ENCODE measurements at regions not wholly inside any gene's neighbourhood (a gene's known extent, or its start where the extent isn't known, plus 50 kb on each side); places are given as distances from the start of the nearest gene placed in this dataset.

GRCh38 chr20:39596554-39596953 is 634.4 kb downstream of the DHX35 start:
- Mint-ChIP-seq H3K9me3 (no peaks in the 10 kb centered on the region), H3K27me3 (ENCODE audit: low read depth) (peaks cover 2% of the 10 kb centered on the region; the same call in 1 of the 2 replicates), H3K27ac (no peak overlapping the region), H3K4me1 (no peaks in the 10 kb centered on the region), H3K4me3 (no peak overlapping the region), H3K36me3 (no peaks in the 10 kb centered on the region)
- ATAC-seq (no peak), DNase-seq (ENCODE audit: low spot score) (no peak)
- CTCF ChIA-PET, result no interaction called here
- TF ChIP-seq AFF4 (CRISPR knock-in tag; IDR thresholded peaks at IDR 0.05; ENCODE audit: borderline replicate concordance) (no peak), GTF2I (CRISPR knock-in tag; conservative IDR thresholded peaks at IDR 0.05) (no peak), CTCF (IDR thresholded peaks at IDR 0.05) (no peak), ATF6 (CRISPR knock-in tag; IDR thresholded peaks at IDR 0.05) (no peak), ZNF423 (CRISPR knock-in tag; IDR thresholded peaks at IDR 0.05) (no peak), OVOL2 (CRISPR knock-in tag; IDR thresholded peaks at IDR 0.05; ENCODE audit: borderline replicate concordance) (no peak), SMAD3 (CRISPR knock-in tag; IDR thresholded peaks at IDR 0.05; ENCODE audit: borderline replicate concordance) (no peak), FOXK1 (CRISPR knock-in tag; IDR thresholded peaks at IDR 0.05) (no peak), ZNF671 (CRISPR knock-in tag; IDR thresholded peaks at IDR 0.05) (no peak), ZNF416 (CRISPR knock-in tag; IDR thresholded peaks at IDR 0.05) (no peak), NR2C2 (CRISPR knock-in tag; IDR thresholded peaks at IDR 0.05) (no peak), NR1H2 (CRISPR knock-in tag; IDR thresholded peaks at IDR 0.05) (no peak), TEAD1 (CRISPR knock-in tag; IDR thresholded peaks at IDR 0.05) (no peak), ZNF121 (CRISPR knock-in tag; IDR thresholded peaks at IDR 0.05) (no peak)
- TF ChIP-seq, protein P1, sequence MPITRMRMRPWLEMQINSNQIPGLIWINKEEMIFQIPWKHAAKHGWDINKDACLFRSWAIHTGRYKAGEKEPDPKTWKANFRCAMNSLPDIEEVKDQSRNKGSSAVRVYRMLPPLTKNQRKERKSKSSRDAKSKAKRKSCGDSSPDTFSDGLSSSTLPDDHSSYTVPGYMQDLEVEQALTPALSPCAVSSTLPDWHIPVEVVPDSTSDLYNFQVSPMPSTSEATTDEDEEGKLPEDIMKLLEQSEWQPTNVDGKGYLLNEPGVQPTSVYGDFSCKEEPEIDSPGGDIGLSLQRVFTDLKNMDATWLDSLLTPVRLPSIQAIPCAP (CRISPR knock-in tag; IDR thresholded peaks at IDR 0.05), result no peak
- TF ChIP-seq, protein P2, sequence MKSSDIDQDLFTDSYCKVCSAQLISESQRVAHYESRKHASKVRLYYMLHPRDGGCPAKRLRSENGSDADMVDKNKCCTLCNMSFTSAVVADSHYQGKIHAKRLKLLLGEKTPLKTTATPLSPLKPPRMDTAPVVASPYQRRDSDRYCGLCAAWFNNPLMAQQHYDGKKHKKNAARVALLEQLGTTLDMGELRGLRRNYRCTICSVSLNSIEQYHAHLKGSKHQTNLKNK (CRISPR knock-in tag; IDR thresholded peaks at IDR 0.05), result no peak
- TF ChIP-seq, protein P3, sequence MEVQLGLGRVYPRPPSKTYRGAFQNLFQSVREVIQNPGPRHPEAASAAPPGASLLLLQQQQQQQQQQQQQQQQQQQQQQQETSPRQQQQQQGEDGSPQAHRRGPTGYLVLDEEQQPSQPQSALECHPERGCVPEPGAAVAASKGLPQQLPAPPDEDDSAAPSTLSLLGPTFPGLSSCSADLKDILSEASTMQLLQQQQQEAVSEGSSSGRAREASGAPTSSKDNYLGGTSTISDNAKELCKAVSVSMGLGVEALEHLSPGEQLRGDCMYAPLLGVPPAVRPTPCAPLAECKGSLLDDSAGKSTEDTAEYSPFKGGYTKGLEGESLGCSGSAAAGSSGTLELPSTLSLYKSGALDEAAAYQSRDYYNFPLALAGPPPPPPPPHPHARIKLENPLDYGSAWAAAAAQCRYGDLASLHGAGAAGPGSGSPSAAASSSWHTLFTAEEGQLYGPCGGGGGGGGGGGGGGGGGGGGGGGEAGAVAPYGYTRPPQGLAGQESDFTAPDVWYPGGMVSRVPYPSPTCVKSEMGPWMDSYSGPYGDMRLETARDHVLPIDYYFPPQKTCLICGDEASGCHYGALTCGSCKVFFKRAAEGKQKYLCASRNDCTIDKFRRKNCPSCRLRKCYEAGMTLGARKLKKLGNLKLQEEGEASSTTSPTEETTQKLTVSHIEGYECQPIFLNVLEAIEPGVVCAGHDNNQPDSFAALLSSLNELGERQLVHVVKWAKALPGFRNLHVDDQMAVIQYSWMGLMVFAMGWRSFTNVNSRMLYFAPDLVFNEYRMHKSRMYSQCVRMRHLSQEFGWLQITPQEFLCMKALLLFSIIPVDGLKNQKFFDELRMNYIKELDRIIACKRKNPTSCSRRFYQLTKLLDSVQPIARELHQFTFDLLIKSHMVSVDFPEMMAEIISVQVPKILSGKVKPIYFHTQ (CRISPR knock-in tag; IDR thresholded peaks at IDR 0.05), result no peak
- POLR2A ChIA-PET, result no interaction called here

Data from WTC11 (cell line).